Testis (tissue), 2 donors: ENCODE measurements at regions not wholly inside any gene's neighbourhood (a gene's known extent, or its start where the extent isn't known, plus 50 kb on each side); places are given as distances from the start of the nearest gene placed in this dataset.

ENCODE experiments used
- CTCF ChIP-seq, 3 experiments: fragments of 450-650 bp in 2 of 3; fragments of 200-600 bp in 1 of 3; sonication (generic) in 1 of 3; IDR thresholded peaks; one replicate each; pipeline ENCODE4 v1.5.1; 2016 to 2019; ENCODE audit warnings: antibody characterized with exemption in 3 of 3, mild to moderate bottlenecking in 2 of 3, moderate library complexity in 1 of 3
- POLR2A ChIP-seq: fragments of 450-650 bp; IDR thresholded peaks from one replicate; pipeline ENCODE4 v1.6.1; 2017; ENCODE audit warnings: antibody characterized with exemption, mild to moderate bottlenecking, moderate library complexity

- no peak for TF ChIP-seq CTCF (IDR thresholded peaks at IDR 0.05)
- no peak for TF ChIP-seq POLR2A
Measured at GRCh38 chr3:117285737-117286136, 576.2 kb downstream of the TUSC7 start.
